ENCODE measurements at regions not wholly inside any gene's neighbourhood (a gene's known extent, or its start where the extent isn't known, plus 50 kb on each side); places are given as distances from the start of the nearest gene placed in this dataset.

DNA sequence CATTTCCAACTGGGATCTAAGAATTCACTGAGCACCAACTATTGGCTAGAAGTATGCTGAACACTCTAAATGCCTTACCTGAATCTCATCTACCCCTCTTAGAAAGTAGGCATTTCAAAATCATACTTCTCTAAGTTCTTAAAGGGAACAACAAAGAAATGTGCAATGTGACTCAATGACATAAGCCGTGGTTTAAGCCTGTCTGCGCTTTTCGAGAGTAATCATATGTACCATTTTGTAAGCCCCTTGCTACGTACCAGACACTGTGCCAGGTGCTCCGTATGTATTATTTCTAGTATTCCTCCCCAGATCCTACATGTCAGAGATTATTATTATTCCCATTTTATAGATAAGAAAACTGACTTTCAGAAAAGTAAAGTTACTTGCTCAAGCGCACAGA lies 454.2 kb downstream of the SETD4 start:
- Histone ChIP-seq H3K4me1 (ENCODE audit: low read length) (no peaks in the 10 kb centered on the region), H3K36me3 (replicated peaks; ENCODE audit: insufficient read depth, low read length) (no peaks in the 10 kb centered on the region), H3K4me3 (ENCODE audit: low read length) (no peak overlapping the region), H3K4me2 (ENCODE audit: low read depth, low read length) (no peak overlapping the region), H3K27me3 (replicated peaks; ENCODE audit: insufficient read depth, low read length) (no peaks in the 10 kb centered on the region), H3F3A (ENCODE audit: insufficient read depth, low read length) (no peaks in the 10 kb centered on the region), H2AFZ (ENCODE audit: low read length) (no peak overlapping the region), H3K9me3 (replicated peaks; ENCODE audit: insufficient read depth, low read length) (no peaks in the 10 kb centered on the region), H3K79me2 (ENCODE audit: low read length) (no peaks in the 10 kb centered on the region), H3K9me2 (replicated peaks; ENCODE audit: insufficient read depth, low read length) (no peaks in the 10 kb centered on the region), H3K27ac (ENCODE audit: low read length) (no peak overlapping the region), H4K20me1 (ENCODE audit: insufficient read depth, low read length) (no peaks in the 10 kb centered on the region), H3K9ac (ENCODE audit: low read length) (no peak overlapping the region)
- TF ChIP-seq EZH2 (optimal IDR thresholded peaks at IDR 0.05; ENCODE audit: low read depth, low read length) (no peak), CTCF (IDR thresholded peaks at IDR 0.05; ENCODE audit: low read length) (no peak), EZH2phosphoT487 (IDR thresholded peaks at IDR 0.05; ENCODE audit: low read length) (no peak)
- no peak for DNase-seq

DNA sequence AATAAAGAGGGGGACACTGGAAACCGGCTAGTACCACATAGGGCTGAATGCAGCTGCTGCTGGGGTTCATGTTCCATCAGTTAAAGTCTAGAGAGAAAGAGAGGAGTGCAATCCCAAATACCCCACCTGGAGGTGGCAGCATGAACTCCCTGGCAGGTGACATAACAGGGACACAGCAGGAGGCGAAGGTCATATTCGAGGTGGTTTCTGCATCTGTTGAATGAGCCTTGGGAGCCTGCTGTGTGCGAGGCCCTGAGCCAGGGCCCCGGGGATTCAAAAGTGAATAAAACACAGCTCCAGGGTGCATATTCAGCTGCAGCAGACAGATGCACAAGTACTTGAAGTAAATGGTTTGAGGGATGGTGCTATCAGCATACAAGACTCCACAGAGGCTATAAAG lies 456.8 kb downstream of the SETD4 start:
- Histone ChIP-seq H2AFZ (ENCODE audit: low read length) (no peak overlapping the region), H3K4me3 (ENCODE audit: low read length) (no peak overlapping the region), H3K4me2 (ENCODE audit: low read depth, low read length) (no peak overlapping the region), H3K4me1 (ENCODE audit: low read length) (no peaks in the 10 kb centered on the region), H3K9me3 (replicated peaks; ENCODE audit: insufficient read depth, low read length) (no peaks in the 10 kb centered on the region), H3K36me3 (replicated peaks; ENCODE audit: insufficient read depth, low read length) (no peaks in the 10 kb centered on the region), H3K9ac (ENCODE audit: low read length) (no peak overlapping the region), H3K79me2 (ENCODE audit: low read length) (no peaks in the 10 kb centered on the region), H3K27ac (ENCODE audit: low read length) (no peak overlapping the region), H3F3A (ENCODE audit: insufficient read depth, low read length) (no peaks in the 10 kb centered on the region), H4K20me1 (ENCODE audit: insufficient read depth, low read length) (no peaks in the 10 kb centered on the region), H3K9me2 (replicated peaks; ENCODE audit: insufficient read depth, low read length) (no peaks in the 10 kb centered on the region), H3K27me3 (replicated peaks; ENCODE audit: insufficient read depth, low read length) (no peaks in the 10 kb centered on the region)
- DNase-seq: no peak
- TF ChIP-seq EZH2phosphoT487 (IDR thresholded peaks at IDR 0.05; ENCODE audit: low read length): no peak
- no peak for TF ChIP-seq CTCF (IDR thresholded peaks at IDR 0.05; ENCODE audit: low read length)
- TF ChIP-seq EZH2 (optimal IDR thresholded peaks at IDR 0.05; ENCODE audit: low read depth, low read length): no peak

- H2AFZ ChIP-seq (ENCODE audit: low read length): no peak overlapping the region
- H3K4me2 ChIP-seq (ENCODE audit: low read depth, low read length): no peak overlapping the region
- no peak for DNase-seq
- no peaks in the 10 kb centered on the region for H3K79me2 ChIP-seq (ENCODE audit: low read length)
- no peak overlapping the region for H3K27ac ChIP-seq (ENCODE audit: low read length)
- H3K4me1 ChIP-seq (ENCODE audit: low read length): no peaks in the 10 kb centered on the region
- H4K20me1 ChIP-seq (ENCODE audit: insufficient read depth, low read length): no peaks in the 10 kb centered on the region
- H3K4me3 ChIP-seq (ENCODE audit: low read length): no peak overlapping the region
- no peaks in the 10 kb centered on the region for H3K27me3 ChIP-seq (replicated peaks; ENCODE audit: insufficient read depth, low read length)
- no peak for TF ChIP-seq CTCF (IDR thresholded peaks at IDR 0.05; ENCODE audit: low read length)
- TF ChIP-seq EZH2 (optimal IDR thresholded peaks at IDR 0.05; ENCODE audit: low read depth, low read length): no peak
- no peak for TF ChIP-seq EZH2phosphoT487 (IDR thresholded peaks at IDR 0.05; ENCODE audit: low read length)
- no peak overlapping the region for H3K9ac ChIP-seq (ENCODE audit: low read length)
- no peaks in the 10 kb centered on the region for H3K9me2 ChIP-seq (replicated peaks; ENCODE audit: insufficient read depth, low read length)
- H3K36me3 ChIP-seq (replicated peaks; ENCODE audit: insufficient read depth, low read length): no peaks in the 10 kb centered on the region
- no peaks in the 10 kb centered on the region for H3F3A ChIP-seq (ENCODE audit: insufficient read depth, low read length)
- H3K9me3 ChIP-seq (replicated peaks; ENCODE audit: insufficient read depth, low read length): no peaks in the 10 kb centered on the region
Observed at GRCh38 chr21:35602811-35603362, 457.4 kb downstream of the SETD4 start.
